H9 (cell line): ENCODE measurements at regions not wholly inside any gene's neighbourhood (a gene's known extent, or its start where the extent isn't known, plus 50 kb on each side); places are given as distances from the start of the nearest gene placed in this dataset.

ENCODE experiments used
- DNase-seq: peaks from one replicate; pipeline ENCODE4 v3.0.0-alpha.2; 2017
- H2AFZ ChIP-seq: one replicate; pipeline ENCODE4 v1.6.1; 2013; ENCODE audit warnings: mild to moderate bottlenecking, low read length, control low read depth, moderate library complexity
- H2AK5ac ChIP-seq: 2 replicates; pipeline ENCODE4 v1.6.1; 2013; ENCODE audit warnings: low read length, control low read depth, mixed read lengths; ENCODE audit not compliant: insufficient read length
- H2BK120ac ChIP-seq: one replicate; pipeline ENCODE4 v1.6.1; 2013; ENCODE audit warnings: low read depth, mild to moderate bottlenecking, low read length, control low read depth, inconsistent platforms; ENCODE audit not compliant: poor library complexity, severe bottlenecking
- H2BK12ac ChIP-seq: 2 replicates; pipeline ENCODE4 v1.6.1; 2013; ENCODE audit warnings: low read length, control low read depth, mixed read lengths, low read depth; ENCODE audit not compliant: insufficient read length
- H2BK15ac ChIP-seq: 2 replicates; pipeline ENCODE4 v1.6.1; 2013; ENCODE audit warnings: low read depth, low read length, control low read depth
- H2BK20ac ChIP-seq: one replicate; pipeline ENCODE4 v1.6.1; 2013; ENCODE audit warnings: low read depth, mild to moderate bottlenecking, low read length, control low read depth, inconsistent platforms; ENCODE audit not compliant: poor library complexity, severe bottlenecking
- H2BK5ac ChIP-seq: 2 replicates; pipeline ENCODE4 v1.6.1; 2013; ENCODE audit warnings: low read length, control low read depth, mixed read lengths; ENCODE audit not compliant: insufficient read length
- H3K14ac ChIP-seq: 2 replicates; pipeline ENCODE4 v1.6.1; 2013; ENCODE audit warnings: low read length, control low read depth; ENCODE audit not compliant: insufficient read depth
- H3K18ac ChIP-seq: 2 replicates; pipeline ENCODE4 v1.6.1; 2013; ENCODE audit warnings: low read depth, mild to moderate bottlenecking, mixed read lengths, low read length, control low read depth; ENCODE audit not compliant: insufficient read length
- H3K23ac ChIP-seq: 2 replicates; pipeline ENCODE4 v1.6.1; 2013; ENCODE audit warnings: low read length, control low read depth, mixed read lengths, low read depth; ENCODE audit not compliant: insufficient read length
- H3K23me2 ChIP-seq: 2 replicates; pipeline ENCODE4 v1.6.1; 2013; ENCODE audit warnings: low read depth, mild to moderate bottlenecking, mixed read lengths, low read length, control low read depth; ENCODE audit not compliant: insufficient read length, poor library complexity, severe bottlenecking
- H3K27ac ChIP-seq: 2 replicates; pipeline ENCODE4 v1.5.1; 2013; ENCODE audit warnings: low read length, control low read depth, mixed read lengths, low read depth; ENCODE audit not compliant: insufficient read length
- H3K27me3 ChIP-seq: 2 replicates; pipeline ENCODE4 v1.6.1; 2013; ENCODE audit warnings: low read length, control low read depth, inconsistent platforms; ENCODE audit not compliant: insufficient read depth
- H3K4ac ChIP-seq: 2 replicates; pipeline ENCODE4 v1.6.1; 2013; ENCODE audit warnings: low read depth, mild to moderate bottlenecking, control low read depth, inconsistent platforms, low read length, moderate library complexity
- H3K4me1 ChIP-seq: 2 replicates; pipeline ENCODE4 v1.6.1; 2013; ENCODE audit warnings: low read length, control low read depth, inconsistent platforms; ENCODE audit not compliant: insufficient read depth
- H3K4me2 ChIP-seq: 2 replicates; pipeline ENCODE4 v1.6.1; 2013; ENCODE audit warnings: low read length, control low read depth, mixed read lengths; ENCODE audit not compliant: insufficient read length, insufficient read depth
- H3K56ac ChIP-seq: 2 replicates; pipeline ENCODE4 v1.6.1; 2013; ENCODE audit warnings: low read depth, mild to moderate bottlenecking, mixed read lengths, low read length, control low read depth; ENCODE audit not compliant: insufficient read length
- H3K79me1 ChIP-seq: 2 replicates; pipeline ENCODE4 v1.6.1; 2013; ENCODE audit warnings: low read depth, mild to moderate bottlenecking, moderate library complexity, low read length, control low read depth, inconsistent platforms; ENCODE audit not compliant: insufficient read depth, poor library complexity, severe bottlenecking
- H3K79me2 ChIP-seq: 2 replicates; pipeline ENCODE4 v1.6.1; 2013; ENCODE audit warnings: low read length, control low read depth, inconsistent platforms; ENCODE audit not compliant: insufficient read depth
- H3K9ac ChIP-seq: 2 replicates; pipeline ENCODE4 v1.6.1; 2013; ENCODE audit warnings: low read length, control low read depth, mixed read lengths; ENCODE audit not compliant: insufficient read length; ENCODE audit errors: extremely low read depth
- H3K9me3 ChIP-seq: one replicate; pipeline ENCODE4 v1.6.1; 2013; ENCODE audit warnings: low read depth, low read length, inconsistent platforms; ENCODE audit not compliant: control insufficient read depth
- H3T11ph ChIP-seq: one replicate; pipeline ENCODE4 v1.6.1; 2013; ENCODE audit warnings: mild to moderate bottlenecking, low read length, control low read depth, inconsistent platforms
- H4K20me1 ChIP-seq: one replicate; pipeline ENCODE4 v1.6.1; 2013; ENCODE audit not compliant: control insufficient read depth, insufficient read length, insufficient read depth
- H4K5ac ChIP-seq: 2 replicates; pipeline ENCODE4 v1.6.1; 2013; ENCODE audit warnings: low read depth, mild to moderate bottlenecking, mixed read lengths, low read length, control low read depth; ENCODE audit not compliant: insufficient read length
- H4K8ac ChIP-seq: replicated peaks from 2 replicates; pipeline ENCODE4 v1.6.1; 2013; ENCODE audit warnings: low read length, control low read depth, mixed read lengths, low read depth; ENCODE audit not compliant: insufficient read length
- H4K91ac ChIP-seq: 2 replicates; pipeline ENCODE4 v1.6.1; 2013; ENCODE audit warnings: low read depth, mild to moderate bottlenecking, moderate library complexity, mixed read lengths, low read length, control low read depth; ENCODE audit not compliant: insufficient read length
- H3K27ac Mint-ChIP-seq, 3 experiments: 2 replicates in 2 of 3; 3 replicates in 1 of 3; pipeline ENCODE4 v1.8.0; 2020 to 2021; ENCODE audit warnings: mixed read lengths in 3 of 3, mild to moderate bottlenecking in 1 of 3, moderate library complexity in 1 of 3
- H3K27me3 Mint-ChIP-seq: 2 replicates; pipeline ENCODE4 v1.8.0; 2021; ENCODE audit warnings: low read depth, mild to moderate bottlenecking, moderate library complexity, mixed read lengths
- H3K36me3 Mint-ChIP-seq, 3 experiments: 2 replicates in 2 of 3; 3 replicates in 1 of 3; pipeline ENCODE4 v1.8.0; 2020 to 2021; ENCODE audit warnings: low read depth in 3 of 3, mixed read lengths in 3 of 3; ENCODE audit not compliant: insufficient read depth in 1 of 3
- H3K4me1 Mint-ChIP-seq, 2 experiments: 2 replicates each; pipeline ENCODE4 v1.8.0; 2020; ENCODE audit warnings: mixed read lengths in 2 of 2
- H3K4me3 Mint-ChIP-seq, 2 experiments: 2 replicates in 1 of 2; 3 replicates in 1 of 2; pipeline ENCODE4 v1.8.0; 2020 to 2021; ENCODE audit warnings: mild to moderate bottlenecking in 2 of 2, mixed read lengths in 2 of 2, moderate library complexity in 1 of 2
- H3K9me3 Mint-ChIP-seq, 2 experiments: 2 replicates in 1 of 2; 3 replicates in 1 of 2; pipeline ENCODE4 v1.8.0; 2020; ENCODE audit warnings: mild to moderate bottlenecking in 2 of 2, mixed read lengths in 2 of 2, moderate library complexity in 1 of 2
- CTCF ChIP-seq: fragments of 200-600 bp; sonication (generic); conservative IDR thresholded peaks from 3 replicates; pipeline ENCODE4 v1.8.0; 2021; ENCODE audit warnings: antibody characterized with exemption, mild to moderate bottlenecking
- WGBS: extraction: QIAGEN DNeasy Blood & Tissue Kit; methylation state at CpG from one replicate; pipeline ENCODE4 v1.1.7; 2013; ENCODE audit warnings: missing lambda C conversion rate, low lambda C conversion rate, mixed read lengths; ENCODE audit not compliant: insufficient read length; ENCODE audit errors: extremely low coverage; 5-methylcytosine and 5-hydroxymethylcytosine counted together

GRCh38 chr6:78010130-78010529 is 357.3 kb downstream of the MEI4 start:
- H3K27me3 Mint-ChIP-seq: no peaks in the 10 kb centered on the region
- Histone ChIP-seq H3T11ph (no peak overlapping the region), H2AK5ac (no peak overlapping the region), H3K4me2 (no peak overlapping the region), H2AFZ (no peak overlapping the region), H3K9me3 (no peaks in the 10 kb centered on the region), H2BK5ac (no peak overlapping the region), H3K4ac (no peak overlapping the region), H3K56ac (no peak overlapping the region), H2BK12ac (no peak overlapping the region), H3K18ac (no peak overlapping the region), H4K20me1 (no peaks in the 10 kb centered on the region), H4K8ac (no peak overlapping the region), H2BK120ac (no peak overlapping the region), H3K79me1 (no peaks in the 10 kb centered on the region), H4K5ac (no peak overlapping the region), H3K9ac (no peak overlapping the region), H3K27me3 (no peaks in the 10 kb centered on the region), H3K79me2 (no peaks in the 10 kb centered on the region), H4K91ac (no peak overlapping the region), H3K4me1 (no peaks in the 10 kb centered on the region), H3K23ac (no peak overlapping the region), H3K23me2 (no peaks in the 10 kb centered on the region), H2BK15ac (no peak overlapping the region), H3K27ac (no peak overlapping the region), H2BK20ac (no peak overlapping the region), H3K14ac (no peak overlapping the region)
- no peak for DNase-seq
- TF ChIP-seq CTCF: no peak
- no peak overlapping the region for H3K4me3 Mint-ChIP-seq
- peaks cover 3 to 5% of the 10 kb centered on the region in 2 experiments; a peak in 3 of 5 replicates for H3K9me3 Mint-ChIP-seq
- H3K4me1 Mint-ChIP-seq: no peaks in the 10 kb centered on the region
- H3K36me3 Mint-ChIP-seq: no peaks in the 10 kb centered on the region; a peak in 1 of 7 replicates
- H3K27ac Mint-ChIP-seq: no peak overlapping the region
- no CpG with 5 or more reads among the region's 1 CpG for WGBS
